IPS-NIHi11 (cell line): ENCODE measurements at regions not wholly inside any gene's neighbourhood (a gene's known extent, or its start where the extent isn't known, plus 50 kb on each side); places are given as distances from the start of the nearest gene placed in this dataset.
"Not testable (repeated sequence)": the region's sequence is repeated elsewhere in the genome, so short reads cannot be mapped to it uniquely, and the experiment has no call there.

Source experiments
- DNase-seq: peaks from one replicate; pipeline ENCODE4 v3.0.0; 2012; ENCODE audit warnings: mixed read lengths, low spot score

DNA sequence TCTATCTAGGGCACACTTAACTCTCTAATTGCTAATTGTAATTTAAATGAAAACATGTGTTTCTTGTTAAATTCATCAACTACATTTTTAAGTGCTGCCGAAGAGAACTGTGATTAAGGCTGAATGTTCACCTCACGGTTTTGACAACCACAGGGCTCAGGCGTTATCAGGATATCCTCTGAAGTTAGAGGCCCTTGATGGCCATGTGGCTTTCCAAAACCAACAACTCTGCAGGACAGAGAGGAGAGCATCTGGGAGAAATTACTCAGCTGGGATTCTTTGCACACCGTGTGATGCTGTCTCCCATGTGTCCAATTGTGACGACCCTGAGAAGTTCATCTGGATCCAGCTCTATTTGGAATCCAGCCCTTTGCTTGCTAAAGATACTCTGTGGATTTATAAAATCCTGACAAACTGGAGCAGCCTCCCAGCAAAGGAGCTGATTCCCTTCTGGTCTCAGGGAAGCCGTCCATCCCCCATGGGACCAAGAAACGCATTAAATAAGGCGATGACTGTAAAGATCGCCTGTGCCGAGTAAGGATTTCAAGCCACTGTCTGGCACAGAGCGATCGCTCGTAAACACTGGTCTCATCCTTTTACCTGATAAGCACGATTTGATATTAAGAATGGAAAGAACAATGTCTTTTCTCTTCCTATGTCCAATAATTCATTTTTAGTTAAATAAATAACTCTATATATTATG lies 401.1 kb downstream of the CD83 start:
- DNase-seq = no peak

DNA sequence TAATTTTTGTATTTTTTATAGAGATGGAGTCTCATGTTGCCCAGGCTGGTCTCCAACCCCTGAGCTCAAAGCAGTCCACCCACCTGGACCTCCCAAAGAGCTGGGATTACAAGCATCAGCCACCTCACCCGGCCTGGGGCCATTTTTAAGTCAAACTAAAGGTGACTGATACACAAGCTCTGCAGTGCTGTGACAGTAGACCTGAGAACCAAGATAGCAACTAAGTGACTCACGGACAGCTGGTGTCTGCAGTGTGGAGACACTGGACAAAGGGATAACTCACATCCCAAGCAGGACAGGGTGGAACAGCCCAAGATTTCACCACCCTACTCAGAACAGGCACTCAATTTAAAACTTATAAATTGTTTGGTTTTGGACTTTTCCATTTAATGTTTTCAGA lies 402.5 kb downstream of the CD83 start:
- DNase-seq = no peak

DNA sequence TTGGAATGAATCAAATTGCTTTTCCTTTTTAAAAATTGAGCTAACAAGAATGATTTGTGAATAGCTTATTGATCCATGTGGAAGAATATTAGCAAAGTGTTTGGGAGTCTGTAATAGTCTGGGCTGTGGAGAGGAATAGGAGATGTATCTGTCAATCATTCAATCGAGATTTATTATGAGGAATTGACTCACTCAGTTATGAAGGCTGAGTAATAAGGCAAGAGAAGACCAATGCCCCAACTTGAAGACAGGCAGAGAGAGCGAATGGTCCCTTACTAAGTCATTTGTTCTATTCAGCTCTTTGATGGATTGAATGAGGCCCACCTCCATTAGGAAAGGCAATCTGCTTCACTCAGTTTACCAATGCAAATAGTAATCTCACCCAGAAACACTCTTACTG lies 403.0 kb downstream of the CD83 start:
- no peak for DNase-seq

DNA sequence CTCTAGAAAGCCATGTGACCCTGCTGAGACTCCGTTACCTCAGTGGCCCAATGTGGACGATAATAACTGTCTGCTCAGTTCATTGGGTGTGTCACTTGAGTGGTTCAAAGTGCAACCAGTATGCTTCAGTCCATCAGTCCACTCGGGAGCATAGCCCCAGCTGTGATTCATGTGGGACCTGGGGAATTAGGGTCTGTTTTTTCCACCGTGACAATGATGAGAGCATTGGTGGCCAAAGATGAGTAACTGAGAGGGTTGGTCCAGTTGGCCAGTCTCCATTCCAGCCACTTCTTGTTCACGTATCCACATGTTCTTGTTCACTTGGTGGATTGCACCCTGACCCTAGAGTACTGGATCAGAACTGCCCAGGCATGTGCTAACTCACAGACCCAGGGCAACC lies 403.6 kb downstream of the CD83 start:
- DNase-seq = no peak

DNA sequence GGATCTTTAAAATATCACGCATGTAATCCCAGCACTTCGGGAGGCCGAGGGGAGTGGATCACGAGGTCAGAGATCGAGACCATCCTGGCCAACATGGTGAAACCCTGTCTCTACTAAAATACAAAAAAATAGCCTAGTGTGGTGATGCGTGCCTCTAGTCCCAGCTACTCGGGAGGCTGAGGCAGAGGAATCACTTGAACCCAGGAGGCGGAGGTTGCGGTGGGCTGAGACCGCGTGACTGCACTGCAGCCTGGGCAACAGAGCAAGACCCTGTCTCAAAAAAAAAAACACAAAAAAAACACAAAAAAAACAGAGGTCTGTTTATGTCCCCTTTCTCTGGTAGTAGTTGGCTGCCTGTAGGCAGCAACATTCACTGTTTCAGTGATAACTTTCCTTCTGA lies 404.3 kb downstream of the CD83 start:
- not testable (repeated sequence) for DNase-seq

DNA sequence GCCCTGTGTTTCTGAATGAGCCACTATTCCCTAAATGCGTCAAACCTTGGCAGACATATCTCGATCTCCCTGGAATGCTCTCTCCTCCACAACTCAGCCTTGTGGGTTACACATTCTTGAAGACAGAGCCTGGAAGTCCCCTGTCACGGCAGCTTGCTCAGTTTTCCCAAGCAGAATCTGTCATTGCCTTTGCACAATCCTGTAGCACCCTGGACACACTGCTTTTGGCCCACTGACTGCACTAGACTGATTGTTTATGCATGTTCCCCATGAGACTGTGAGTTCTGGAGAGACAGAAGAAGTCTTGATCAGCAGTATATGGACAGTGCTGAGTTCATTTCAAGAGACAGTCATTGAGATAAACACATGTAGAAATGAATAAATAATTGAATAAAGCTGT lies 406.7 kb downstream of the CD83 start:
- no peak for DNase-seq

DNA sequence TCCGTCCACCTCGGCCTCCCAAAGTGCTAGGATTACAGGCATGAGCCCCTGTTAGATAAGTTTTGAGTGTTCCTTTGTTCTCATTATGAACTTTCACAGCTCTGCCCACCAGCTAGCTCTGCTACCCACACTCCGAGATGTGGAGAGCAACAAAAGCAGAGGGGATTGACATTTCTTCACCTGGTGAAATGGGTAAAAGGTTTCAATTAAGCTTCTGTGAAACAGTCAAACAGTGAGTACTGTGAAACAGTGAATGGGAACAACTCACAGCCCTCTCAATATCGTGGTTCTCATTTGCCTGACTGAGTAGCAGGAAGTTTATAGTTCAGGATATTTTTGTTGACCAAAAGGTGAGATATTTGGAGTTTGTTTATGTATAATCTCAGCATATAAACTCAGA lies 412.8 kb downstream of the CD83 start:
- DNase-seq = no peak

DNA sequence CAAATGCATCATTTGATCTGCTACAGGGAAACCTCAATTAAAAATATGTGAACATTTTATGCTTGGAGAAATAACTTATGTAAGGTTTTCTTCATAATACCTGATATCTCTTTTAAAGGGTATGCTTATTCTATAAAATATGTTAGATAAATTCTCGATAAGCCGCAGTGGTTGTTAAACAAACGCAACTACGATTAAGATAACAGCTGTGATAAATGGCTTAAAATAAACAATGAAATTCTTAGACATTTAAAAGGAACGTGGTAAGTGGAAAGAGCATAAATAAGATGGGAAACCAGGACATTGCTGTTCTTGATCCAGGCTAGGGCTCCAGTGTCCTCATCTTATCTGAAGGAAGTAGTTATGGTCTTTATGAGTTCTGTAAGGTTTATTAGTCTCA lies 415.9 kb downstream of the CD83 start:
- no peak for DNase-seq

DNA sequence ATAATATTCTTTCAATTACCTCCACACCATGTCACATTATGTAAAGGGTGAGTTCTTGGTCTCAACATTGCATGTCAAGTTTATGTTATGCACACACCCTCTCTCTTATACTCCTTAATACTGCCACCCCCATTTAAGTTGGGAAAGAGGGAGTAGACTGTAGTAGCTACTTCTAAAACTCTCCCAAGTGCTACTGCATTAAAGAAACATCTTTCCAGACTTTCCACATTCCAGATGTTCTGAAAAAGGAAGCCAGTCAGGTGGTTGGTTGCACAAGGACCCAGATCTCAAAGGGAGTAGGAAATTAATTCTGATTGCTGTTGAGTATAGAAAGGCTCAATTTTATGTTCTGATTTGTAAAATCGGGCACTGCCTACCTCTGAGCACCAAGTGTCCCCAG lies 419.5 kb downstream of the CD83 start:
- no peak for DNase-seq

DNA sequence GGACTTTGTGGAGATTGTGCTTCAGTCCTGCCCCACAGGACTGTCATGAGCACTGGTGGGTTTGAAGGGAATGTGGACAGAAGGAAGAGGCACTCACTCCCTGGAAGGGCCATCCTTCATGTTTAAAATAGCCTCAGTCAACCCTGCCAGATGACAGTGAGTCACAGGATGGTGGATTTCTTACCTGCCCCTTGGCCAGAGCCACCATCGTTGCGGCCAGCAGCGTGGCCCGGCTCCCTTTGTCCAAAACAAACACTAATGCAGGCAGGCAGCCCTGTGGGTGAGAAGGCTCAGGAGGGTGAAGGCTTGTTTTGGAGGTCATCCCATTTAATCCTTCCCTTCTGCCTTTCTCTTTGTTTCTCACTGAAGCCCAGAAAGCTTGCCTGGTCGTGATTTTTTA lies 422.7 kb downstream of the CD83 start:
- DNase-seq = no peak

DNA sequence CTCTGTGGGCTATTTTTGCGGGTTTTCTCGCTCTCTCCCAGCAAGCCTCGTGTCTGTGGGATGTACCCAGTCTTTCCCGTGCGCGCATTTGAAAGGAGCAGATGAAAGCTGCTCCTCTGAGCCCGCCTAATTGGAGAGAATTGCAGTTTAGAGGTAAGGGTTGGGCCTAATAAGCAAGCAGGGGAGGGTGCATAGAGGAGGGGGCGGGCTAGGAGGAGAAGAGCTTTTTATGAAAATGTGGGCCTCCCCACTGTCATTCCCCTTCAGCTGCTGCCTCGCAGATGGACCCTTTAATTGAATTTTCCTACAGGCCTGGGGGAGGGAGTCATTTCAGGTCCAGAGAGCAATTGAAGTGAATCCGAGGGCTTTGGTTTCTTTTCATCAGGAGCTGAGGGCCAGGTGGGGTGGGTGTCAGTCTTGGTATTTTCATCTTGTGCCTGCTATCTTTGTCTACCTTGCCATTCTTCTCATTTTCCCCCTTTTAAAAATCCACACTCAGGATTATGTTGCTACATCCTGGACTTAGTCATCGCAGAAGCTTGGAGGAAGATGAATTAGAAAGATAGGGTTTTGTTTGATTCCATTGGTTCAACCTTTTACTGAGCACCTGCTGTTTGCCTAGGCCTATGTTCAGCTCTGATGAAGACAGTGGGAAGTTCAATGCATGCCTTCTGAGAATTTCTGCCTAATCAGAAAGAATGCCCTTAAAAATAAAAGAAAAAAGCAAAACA lies 423.4 kb downstream of the CD83 start:
- DNase-seq = peak; percentile 24

DNA sequence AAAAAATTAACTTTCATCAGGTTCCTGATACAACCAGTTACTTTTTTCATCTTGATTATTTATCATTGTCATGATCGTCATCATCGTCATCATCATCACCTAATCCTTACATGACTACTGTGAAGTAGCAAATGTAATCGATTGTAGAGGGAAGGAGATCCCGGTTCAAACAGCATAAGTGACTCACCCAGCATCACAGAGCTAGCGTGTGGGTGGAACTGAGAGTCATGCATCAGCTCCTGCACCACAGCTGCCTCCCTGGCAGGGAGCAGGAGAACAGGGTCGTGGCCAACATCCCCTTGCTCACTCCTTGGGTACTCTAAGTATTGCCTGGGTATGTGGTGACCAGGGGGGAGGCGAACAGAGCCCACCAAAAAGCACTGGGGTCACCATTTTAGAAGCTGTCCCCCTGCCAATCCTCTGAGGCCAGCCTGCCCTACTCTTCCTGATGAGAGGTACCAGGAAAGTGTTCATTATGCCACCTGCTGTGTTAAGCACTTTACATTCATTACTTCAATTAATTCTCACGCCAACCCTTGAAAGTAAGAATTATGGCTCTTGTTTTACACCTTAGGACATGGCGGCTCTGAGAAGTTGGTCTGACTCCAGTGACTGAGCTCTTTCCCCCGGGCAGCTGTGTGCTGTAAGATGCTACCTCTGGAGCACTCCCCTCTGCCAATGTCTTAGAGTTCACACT lies 425.2 kb downstream of the CD83 start:
- DNase-seq = no peak

DNA sequence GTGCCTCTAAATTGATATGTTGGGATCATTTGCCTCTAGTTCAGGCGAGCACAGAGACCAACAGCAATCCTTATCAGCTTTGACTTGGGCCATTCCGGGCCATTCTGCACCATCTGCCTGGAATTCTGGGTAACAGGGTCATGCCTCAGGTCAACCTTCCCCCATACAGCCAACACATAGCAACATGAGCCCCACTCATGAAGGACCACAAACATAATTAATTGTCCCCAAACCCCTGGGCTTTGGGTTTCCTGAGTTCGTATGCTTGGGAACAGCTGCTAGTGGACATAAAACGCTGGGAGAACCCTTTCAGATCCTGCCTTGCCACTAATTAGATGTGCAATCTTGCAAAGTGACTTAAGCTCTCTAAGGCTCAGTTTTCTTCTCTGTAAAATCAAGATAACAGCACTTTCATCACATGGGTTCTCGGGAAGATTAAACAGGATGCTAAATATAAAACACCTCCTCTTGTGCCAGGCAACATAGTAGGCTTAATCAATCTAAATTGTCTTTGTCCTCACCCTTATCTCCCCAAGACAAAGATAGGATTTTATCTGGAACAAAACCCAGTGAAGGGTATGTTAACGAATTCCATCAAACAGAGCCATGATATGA lies 426.5 kb downstream of the CD83 start:
- no peak for DNase-seq

DNA sequence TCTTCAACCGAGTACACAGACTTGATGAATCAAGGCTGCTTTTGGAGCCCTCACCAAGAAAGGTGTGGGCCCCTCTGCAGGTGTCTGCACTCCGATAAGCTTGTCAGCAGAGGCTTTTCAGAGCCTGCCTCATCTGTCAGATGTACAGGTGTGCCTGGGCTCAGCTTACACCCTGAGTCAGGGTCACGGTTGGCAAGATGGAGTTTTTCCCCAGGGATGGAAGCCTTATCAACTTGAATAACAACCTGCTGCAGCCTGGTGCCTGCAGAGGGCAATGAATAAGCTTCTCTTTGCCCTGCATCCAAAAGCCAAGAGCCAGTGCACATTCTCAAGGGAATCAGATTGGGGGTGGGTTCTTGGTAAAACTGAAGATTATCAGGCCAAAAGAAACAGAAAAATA lies 427.1 kb downstream of the CD83 start:
- DNase-seq = no peak

DNA sequence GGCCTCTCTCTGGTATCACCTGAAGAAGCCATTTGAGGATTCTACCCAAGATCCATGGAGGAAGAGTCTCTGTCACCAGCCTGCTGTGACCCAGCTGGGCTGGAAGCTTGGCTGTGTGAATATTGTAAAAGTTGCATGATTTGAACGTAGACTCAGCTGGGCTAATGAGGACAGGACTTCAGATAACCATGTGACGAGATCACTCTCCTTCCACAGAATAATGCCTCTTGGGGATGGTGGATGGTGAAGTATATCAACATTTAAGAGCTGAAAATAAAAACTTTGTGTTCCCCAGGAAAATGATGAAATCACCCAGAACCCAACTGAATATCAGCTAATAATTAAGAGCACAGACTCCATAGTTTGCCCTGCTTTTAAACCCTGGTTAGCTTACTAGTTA lies 427.9 kb downstream of the CD83 start:
- no peak for DNase-seq

DNA sequence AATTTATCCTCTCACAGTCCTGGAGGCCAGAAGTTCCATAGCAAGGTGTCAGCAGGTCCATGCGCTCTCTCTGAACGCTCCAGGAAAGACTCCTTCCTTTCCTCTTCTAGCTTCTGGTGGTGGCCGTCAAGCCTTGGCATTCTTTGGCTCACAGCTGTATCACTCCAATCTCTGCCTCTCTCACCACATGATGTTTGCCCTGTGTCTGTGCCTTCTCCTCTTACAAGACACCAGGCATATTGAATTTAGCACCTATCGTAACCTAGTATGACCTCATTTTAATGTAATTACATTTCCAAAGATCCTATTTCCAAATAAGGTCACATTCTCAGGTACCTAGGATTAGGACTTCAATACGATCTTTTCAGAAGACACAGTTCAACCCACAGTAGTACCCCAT lies 428.5 kb downstream of the CD83 start:
- DNase-seq = no peak

DNA sequence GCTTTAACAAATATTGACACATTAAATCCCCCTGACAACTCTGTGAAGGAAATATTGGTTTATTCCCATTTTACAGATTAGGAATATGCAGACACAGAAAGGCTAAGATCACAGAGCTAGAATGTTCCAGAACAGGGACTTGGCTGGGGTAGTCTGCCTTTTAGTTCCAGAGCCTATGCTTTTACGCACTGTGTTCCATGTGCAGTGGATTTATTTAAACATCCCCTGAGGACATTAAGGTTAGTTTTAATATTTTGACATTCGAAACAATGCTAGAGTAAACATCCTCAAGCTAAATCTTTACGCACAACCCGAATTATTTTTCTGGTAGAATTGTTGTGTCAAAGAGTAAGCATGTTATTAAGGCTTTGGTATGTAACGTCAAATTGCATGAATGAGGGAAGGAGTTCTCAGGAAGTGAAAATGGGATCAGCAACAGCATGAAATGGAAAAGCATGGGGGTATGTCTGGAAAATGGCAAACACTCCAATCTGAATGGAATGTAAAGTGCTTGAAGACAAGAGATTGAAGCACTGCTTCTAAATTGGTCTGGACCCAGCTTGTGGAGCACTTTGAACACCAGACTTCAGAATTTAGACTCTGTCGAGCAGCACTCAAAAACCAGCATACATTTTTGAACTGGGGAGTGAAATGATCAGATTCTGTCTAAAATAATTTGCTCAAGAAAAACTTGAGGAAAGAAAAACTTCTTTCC lies 429.9 kb downstream of the CD83 start:
- no peak for DNase-seq

DNA sequence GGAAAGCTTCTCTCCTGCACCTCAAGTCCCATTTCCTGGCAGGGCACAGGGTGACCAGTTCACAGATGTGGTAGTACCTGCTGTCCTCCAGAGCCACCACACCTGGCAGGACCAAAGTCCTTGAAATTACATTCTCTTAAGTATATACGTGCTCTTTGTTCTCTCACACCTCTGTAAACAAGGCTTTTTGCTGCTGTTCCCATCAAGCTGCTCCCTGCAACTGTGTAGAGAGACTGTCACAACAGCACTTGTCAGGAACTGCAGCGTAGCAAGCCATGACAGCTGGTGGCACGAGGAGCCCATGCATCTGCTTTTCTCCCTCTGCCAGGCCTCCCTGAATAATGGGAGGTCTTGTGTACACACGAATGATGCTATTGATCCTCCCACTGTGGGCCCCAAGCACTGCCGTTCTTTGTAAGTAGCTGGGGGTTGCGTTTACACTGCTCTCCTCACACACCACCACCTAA lies 431.8 kb downstream of the CD83 start:
- DNase-seq = no peak

DNA sequence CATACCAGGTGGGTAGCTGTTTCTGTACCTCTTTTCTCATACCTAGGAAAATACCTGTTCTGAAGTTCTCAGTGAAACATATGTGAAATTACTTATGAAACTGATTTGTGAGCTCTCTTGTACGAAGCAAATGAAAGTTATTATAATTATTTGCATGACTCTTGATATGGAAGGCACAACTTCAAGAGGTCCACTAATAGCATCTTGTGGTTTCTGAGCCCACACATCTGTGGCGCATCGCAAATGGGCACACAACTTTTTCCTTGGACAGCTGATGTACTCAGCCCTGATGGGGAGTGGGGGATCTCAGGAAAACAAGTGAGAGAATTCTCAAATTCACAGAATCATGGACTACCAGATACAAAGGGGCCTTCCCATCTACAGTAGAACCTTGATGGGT lies 432.3 kb downstream of the CD83 start:
- no peak for DNase-seq

DNA sequence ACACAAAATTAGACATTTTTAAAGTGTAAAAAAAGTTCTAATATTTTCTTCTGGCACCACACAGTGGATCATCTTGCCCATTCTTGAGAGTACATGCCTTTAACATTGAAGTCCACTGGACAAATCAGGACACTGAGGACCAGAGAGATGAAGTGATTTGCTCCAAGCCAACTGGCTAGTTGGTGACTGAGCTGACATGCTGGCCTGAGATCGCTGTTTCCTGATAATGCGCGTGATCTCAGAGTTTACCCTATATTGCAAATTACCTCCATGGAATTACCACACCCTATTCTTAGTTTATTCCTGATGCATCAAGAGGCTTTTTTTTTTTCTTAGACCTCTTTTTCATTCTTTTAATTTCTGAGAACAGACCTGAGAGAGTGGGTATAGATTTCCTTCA lies 432.8 kb downstream of the CD83 start:
- no peak for DNase-seq

DNA sequence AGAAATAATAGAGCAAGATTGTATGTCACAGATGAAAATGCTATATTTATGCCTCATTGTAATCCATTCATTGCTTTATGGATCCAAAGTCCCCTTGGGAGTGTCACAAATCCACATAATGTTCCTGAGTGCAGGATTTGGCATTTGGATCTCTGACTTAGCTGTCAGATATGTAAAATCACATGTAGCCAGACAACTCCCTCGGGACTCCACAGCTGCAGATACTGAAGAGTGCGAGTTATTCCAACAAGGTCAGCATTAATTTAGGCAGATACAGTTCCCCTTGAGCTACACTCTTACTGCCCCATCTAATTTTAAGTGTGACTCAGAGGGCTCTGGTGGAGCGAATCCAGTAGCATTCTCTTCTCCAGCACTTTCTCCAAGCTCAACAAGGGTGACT lies 433.2 kb downstream of the CD83 start:
- DNase-seq = no peak

DNA sequence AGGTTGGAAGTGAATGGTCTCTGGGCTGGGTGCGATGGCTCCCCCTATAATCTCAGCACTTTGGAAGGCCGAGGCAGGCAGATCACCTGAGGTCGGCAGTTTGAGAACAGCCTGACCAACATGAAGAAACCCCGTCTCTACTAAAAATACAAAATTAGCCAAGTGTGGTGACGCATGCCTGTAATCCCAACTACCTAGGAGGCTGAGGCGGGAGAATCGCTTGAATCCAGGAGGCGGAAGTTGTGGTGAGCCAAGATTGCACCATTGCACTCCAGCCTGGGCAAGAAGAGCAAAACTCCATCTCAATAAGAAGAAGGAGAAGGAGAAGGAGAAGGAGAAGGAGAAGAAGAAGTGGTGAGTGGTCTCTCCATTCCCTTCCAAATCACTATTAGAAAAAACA lies 434.0 kb downstream of the CD83 start:
- not testable (repeated sequence) for DNase-seq
